ENCODE measurements at regions not wholly inside any gene's neighbourhood (a gene's known extent, or its start where the extent isn't known, plus 50 kb on each side); places are given as distances from the start of the nearest gene placed in this dataset.

DNA sequence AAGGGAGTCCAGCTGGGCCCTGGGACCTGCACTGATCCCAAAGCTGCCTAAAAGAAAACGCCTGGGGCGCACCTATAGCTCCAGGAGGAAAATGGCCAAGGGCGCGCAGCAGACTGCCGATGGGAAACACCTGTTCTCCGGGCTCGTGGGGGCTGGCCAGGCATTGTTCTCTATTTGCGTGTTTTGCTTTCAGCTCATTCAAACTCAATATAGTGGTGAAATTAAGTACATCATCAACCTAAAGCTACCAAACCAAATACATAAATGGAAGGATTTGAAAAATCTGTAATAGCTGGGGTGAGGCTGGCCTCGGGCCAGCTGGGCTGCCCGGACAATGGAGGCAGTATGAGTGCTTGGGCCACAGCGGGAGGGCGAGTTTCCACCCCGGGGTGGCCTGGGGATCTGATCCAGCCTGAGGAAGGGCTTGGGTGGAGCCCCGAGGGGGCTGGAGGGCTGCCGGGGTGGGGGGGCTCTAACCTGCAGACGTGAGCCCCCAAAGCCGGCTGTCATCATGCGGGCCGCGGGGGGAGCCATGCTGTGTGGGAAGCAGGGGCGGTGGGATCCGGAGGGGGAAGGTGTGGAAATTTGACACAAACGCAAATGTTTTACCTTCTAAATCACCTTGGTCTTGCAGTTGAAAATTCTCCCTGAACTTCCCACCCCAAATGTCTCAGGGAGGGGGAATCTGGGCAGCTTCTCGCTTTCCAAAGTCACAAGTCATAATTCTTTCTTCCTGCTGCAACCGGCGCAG lies 77.6 kb downstream of the ASB1 start:
- WGBS (ENCODE audit: missing lambda C conversion rate), result 84% methylated on average over 19 of the region's 26 CpGs
- no peak for ATAC-seq
- no peak overlapping the region for H3K4me3 ChIP-seq
- POLR2A ChIA-PET, result no interaction called here
- H3K4me1 ChIP-seq, result peaks cover 5% of the 10 kb centered on the region
- H3K9me3 ChIP-seq, result no peaks in the 10 kb centered on the region
- CTCF ChIA-PET, result interaction anchor here (0.8 to 2.5 kb wide), 3 partner anchors 9 to 280 kb away, joined by 4 to 6 read pairs (median 5); no protein-coding TSS in a partner anchor
- no peak overlapping the region for H3K27ac ChIP-seq
- no peak for DNase-seq (ENCODE audit: low read depth in 1 of 2, low spot score in 1 of 2)
- no peak for FAIRE-seq
- no peak overlapping the region for H3K4me2 ChIP-seq
- TF ChIP-seq HOXA7 (CRISPR knock-in tag; IDR thresholded peaks at IDR 0.05) (no peak), FOSL2 (IDR thresholded peaks at IDR 0.05) (no peak), FOSL2 (CRISPR knock-in tag; IDR thresholded peaks at IDR 0.05) (no peak), HMGXB4 (CRISPR knock-in tag; IDR thresholded peaks at IDR 0.05; ENCODE audit: borderline replicate concordance) (no peak), GATA3 (IDR thresholded peaks at IDR 0.05; ENCODE audit: borderline replicate concordance) (no peak), ZC3H11A (IDR thresholded peaks at IDR 0.05) (no peak), SREBF2 (IDR thresholded peaks at IDR 0.05) (no peak), MAFK (IDR thresholded peaks at IDR 0.05; ENCODE audit: partially characterized antibody) (no peak), FOXS1 (CRISPR knock-in tag; IDR thresholded peaks at IDR 0.05) (no peak), CBX2 (IDR thresholded peaks at IDR 0.05; ENCODE audit: borderline replicate concordance, low read depth) (no peak), POLR2A (IDR thresholded peaks at IDR 0.05; ENCODE audit: low read length) (no peak), EP300 (IDR thresholded peaks at IDR 0.05) (no peak), ESRRA (IDR thresholded peaks at IDR 0.05; ENCODE audit: borderline replicate concordance, low read length) (no peak), JUNB (IDR thresholded peaks at IDR 0.05) (no peak), RCOR1 (IDR thresholded peaks at IDR 0.05; ENCODE audit: low read depth, low read length) (no peak)

DNA sequence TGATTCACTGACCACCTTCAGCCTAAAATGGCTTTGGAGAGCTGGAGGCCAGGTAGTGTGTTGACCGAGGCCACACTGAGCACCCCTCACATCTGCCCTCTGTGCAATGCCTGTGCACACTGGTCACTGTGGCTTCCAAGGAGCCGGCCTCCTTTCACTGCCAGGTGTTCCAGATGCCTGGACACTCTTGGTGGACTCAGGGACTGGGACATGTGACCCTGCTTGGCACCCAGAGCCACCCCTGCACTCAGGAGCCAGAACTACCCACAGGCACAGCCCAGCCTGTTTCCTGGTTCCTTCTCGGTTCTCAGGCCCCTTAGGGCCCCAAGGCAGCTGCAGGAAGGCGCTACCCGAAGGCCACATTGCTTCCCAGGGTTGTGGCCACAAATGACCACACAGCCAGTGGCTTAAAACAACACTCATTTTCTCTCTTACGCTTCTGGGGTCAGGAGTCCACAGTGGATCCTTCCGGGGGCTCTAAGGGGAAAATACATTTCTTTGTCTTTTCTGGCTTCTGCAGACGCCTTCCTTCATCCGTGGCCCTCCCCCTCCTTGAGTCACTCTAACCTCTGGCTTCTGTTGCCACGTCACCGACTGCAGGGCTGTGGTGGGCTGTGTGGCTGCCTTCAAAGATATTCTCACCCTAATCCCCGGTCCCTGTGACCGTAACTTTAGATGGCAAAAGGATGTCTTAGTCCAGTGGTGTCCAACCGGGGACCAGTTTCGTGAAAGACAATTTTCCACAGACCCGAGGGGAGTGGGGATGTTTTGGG lies 78.6 kb downstream of the ASB1 start:
- H3K4me2 ChIP-seq, result no peak overlapping the region
- FAIRE-seq, result no peak
- CTCF ChIA-PET, result interaction anchor here (1.0 to 2.5 kb wide), 2 partner anchors 9 to 134 kb away, joined by 3 to 6 read pairs; no protein-coding TSS in a partner anchor
- no peaks in the 10 kb centered on the region for H3K9me3 ChIP-seq
- H3K27ac ChIP-seq, result no peak overlapping the region
- H3K4me3 ChIP-seq, result no peak overlapping the region
- TF ChIP-seq PHF8 (IDR thresholded peaks at IDR 0.05; ENCODE audit: borderline replicate concordance, low read depth) (no peak), CTCF (IDR thresholded peaks at IDR 0.05) (no peak), ZNF302 (CRISPR knock-in tag; IDR thresholded peaks at IDR 0.05) (no peak), POLR2A (IDR thresholded peaks at IDR 0.05; ENCODE audit: low read length) (no peak), MAFK (IDR thresholded peaks at IDR 0.05; ENCODE audit: partially characterized antibody) (no peak)
- WGBS (ENCODE audit: missing lambda C conversion rate), result 80% methylated on average over 16 of the region's 16 CpGs
- POLR2A ChIA-PET, result no interaction called here
- no peak for DNase-seq (ENCODE audit: low read depth in 1 of 2, low spot score in 1 of 2)
- ATAC-seq, result no peak
- peaks cover 13% of the 10 kb centered on the region for H3K4me1 ChIP-seq

- DNase-seq (ENCODE audit: low read depth in 1 of 2, low spot score in 1 of 2) (no peak), ATAC-seq (no peak), FAIRE-seq (no peak)
- TF ChIP-seq RFX5 (IDR thresholded peaks at IDR 0.05) (no peak), RNF2 (IDR thresholded peaks at IDR 0.05; ENCODE audit: borderline replicate concordance, low read depth) (no peak), HES2 (IDR thresholded peaks at IDR 0.05) (no peak), SMC3 (IDR thresholded peaks at IDR 0.05) (no peak), RARB (CRISPR knock-in tag; IDR thresholded peaks at IDR 0.05) (no peak), CEBPB (IDR thresholded peaks at IDR 0.05) (no peak), GATA3 (IDR thresholded peaks at IDR 0.05; ENCODE audit: borderline replicate concordance) (no peak), CTCF (IDR thresholded peaks at IDR 0.05) (no peak), ZSCAN20 (CRISPR knock-in tag; IDR thresholded peaks at IDR 0.05) (no peak)
- TF ChIP-seq, protein P1, sequence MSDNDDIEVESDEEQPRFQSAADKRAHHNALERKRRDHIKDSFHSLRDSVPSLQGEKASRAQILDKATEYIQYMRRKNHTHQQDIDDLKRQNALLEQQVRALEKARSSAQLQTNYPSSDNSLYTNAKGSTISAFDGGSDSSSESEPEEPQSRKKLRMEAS (IDR thresholded peaks at IDR 0.05), result no peak
- Histone ChIP-seq H3K27ac (no peak overlapping the region), H3K4me1 (peaks cover 13% of the 10 kb centered on the region), H3K4me2 (no peak overlapping the region), H3K9me3 (no peaks in the 10 kb centered on the region), H3K4me3 (no peak overlapping the region)
- CTCF ChIA-PET, result interaction anchor here (1.0 kb wide), 1 partner anchor 8 kb away, joined by 3 read pairs; no protein-coding TSS in a partner anchor
- POLR2A ChIA-PET, result no interaction called here
- 56% methylated on average over 9 of the region's 9 CpGs for WGBS (ENCODE audit: missing lambda C conversion rate)
Measured at GRCh38 chr2:238505892-238506280, 79.2 kb downstream of the ASB1 start.

Measured in A549 (cell line).